ENCODE measurements at regions not wholly inside any gene's neighbourhood (a gene's known extent, or its start where the extent isn't known, plus 50 kb on each side); places are given as distances from the start of the nearest gene placed in this dataset.

DNA sequence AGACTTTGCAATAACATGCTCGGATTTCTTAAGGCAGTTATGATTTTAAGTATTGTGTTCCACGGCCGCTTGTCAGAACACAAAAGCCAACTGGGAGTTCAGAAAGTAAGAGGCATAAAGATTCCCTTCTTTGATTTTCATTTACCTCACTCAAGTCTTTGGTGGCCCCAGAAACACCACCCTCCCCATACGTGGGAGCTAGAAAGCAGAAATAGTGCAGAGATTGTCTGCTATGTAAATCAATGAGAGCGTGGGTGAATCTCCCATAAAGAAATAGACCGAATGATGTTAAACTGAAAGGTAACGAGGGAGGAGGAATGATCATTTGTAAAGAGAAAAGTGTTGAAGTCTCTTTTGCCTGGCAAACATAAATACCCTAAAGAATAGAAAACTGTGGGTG, 322.1 kb upstream of the ETAA1 start:
- no TSS peak for BruUV-seq (replicated peaks)
- FAIRE-seq = no peak
- RAD21 ChIA-PET (ENCODE audit: unreplicated experiment) = no interaction called here

More for the DNA sequence above, 322.1 kb upstream of the ETAA1 start:
- Histone ChIP-seq H3K4me3 (no peak overlapping the region), H4K20me1 (ENCODE audit: control insufficient read depth, insufficient read depth) (no peaks in the 10 kb centered on the region), H3K27ac (ENCODE audit: control insufficient read depth, insufficient read depth) (no peak overlapping the region), H3K27me3 (replicated peaks in 1 of 2; ENCODE audit: control insufficient read depth in 2 of 2, insufficient read depth in 2 of 2, low read length in 1 of 2) (no peaks in the 10 kb centered on the region), H3K4me2 (ENCODE audit: control insufficient read depth, insufficient read depth) (no peak overlapping the region), H3K9ac (ENCODE audit: control insufficient read depth, insufficient read depth, low read length) (no peak overlapping the region), H3K79me2 (ENCODE audit: control insufficient read depth, insufficient read depth, low read length) (no peaks in the 10 kb centered on the region), H3K36me3 (ENCODE audit: control insufficient read depth in 2 of 2, insufficient read depth in 2 of 2, low read length in 1 of 2) (no peaks in the 10 kb centered on the region), H2AFZ (ENCODE audit: control insufficient read depth, low read depth, low read length) (no peak overlapping the region), H3K4me1 (ENCODE audit: control insufficient read depth, insufficient read depth, low read length) (no peaks in the 10 kb centered on the region), H3K9me3 (replicated peaks; ENCODE audit: control insufficient read depth, insufficient read depth, low read length) (no peaks in the 10 kb centered on the region)
- intact Hi-C loops (cut with micrococcal nuclease; ENCODE audit: unreplicated experiment) = no loop called here
- no peak for ATAC-seq
- in situ Hi-C loops (cut with MboI) = no loop called here
- WGBS (ENCODE audit: insufficient coverage, insufficient replicate concordance, low lambda C conversion rate, missing lambda C conversion rate) = 6% methylated on average over 7 of the region's 7 CpGs
- TF ChIP-seq SKIL (IDR thresholded peaks at IDR 0.05; ENCODE audit: low read depth, poor library complexity, severe bottlenecking) (no peak), RAD21 (IDR thresholded peaks at IDR 0.05; ENCODE audit: insufficient read depth, low read depth, low read length) (no peak), MAX (IDR thresholded peaks at IDR 0.05; ENCODE audit: low read depth, low read length) (no peak), SUPT20H (IDR thresholded peaks at IDR 0.05; ENCODE audit: borderline replicate concordance, control insufficient read depth, low read depth, low read length) (no peak), NRF1 (conservative IDR thresholded peaks at IDR 0.05; ENCODE audit: low read depth, low read length) (no peak), REST (IDR thresholded peaks at IDR 0.05; ENCODE audit: low read depth, low read length) (no peak), TCF3 (IDR thresholded peaks at IDR 0.05; ENCODE audit: borderline replicate concordance, insufficient read depth, low read depth, low read length) (no peak), TAF1 (IDR thresholded peaks at IDR 0.05; ENCODE audit: borderline replicate concordance, low read depth, low read length) (no peak), ASH2L (IDR thresholded peaks at IDR 0.05; ENCODE audit: borderline replicate concordance, low read depth) (no peak), CEBPB (IDR thresholded peaks at IDR 0.05; ENCODE audit: borderline replicate concordance in 1 of 2, low read depth in 2 of 2, low read length in 2 of 2) (no peak), NR2C1 (IDR thresholded peaks at IDR 0.05) (no peak), ZNF207 (IDR thresholded peaks at IDR 0.05; ENCODE audit: borderline replicate concordance) (no peak), YBX1 (IDR thresholded peaks at IDR 0.05) (no peak), CHD2 (IDR thresholded peaks at IDR 0.05; ENCODE audit: borderline replicate concordance, low read depth, low read length) (no peak)
- DNase-seq (ENCODE audit: low read depth, low spot score) = no peak
- ChIA-PET SMC1A (ENCODE audit: uncharacterized antibody, unreplicated experiment) (no interaction called here), POLR2A (interaction anchor here (0.7 kb wide), 1 partner anchor 15 kb away, joined by 3 read pairs; no protein-coding TSS in a partner anchor), CTCF (no interaction called here)

All from GM12878 (cell line).